Peyer's patch (tissue), 4 donors: ENCODE measurements at regions not wholly inside any gene's neighbourhood (a gene's known extent, or its start where the extent isn't known, plus 50 kb on each side); places are given as distances from the start of the nearest gene placed in this dataset.

Source experiments
- CTCF ChIP-seq, 6 experiments: fragments of 450-650 bp in 4 of 6; fragments of 200-600 bp in 2 of 6; sonication (generic) in 1 of 6; IDR thresholded peaks; one replicate each; pipeline ENCODE4 v1.5.1; 2017 to 2019; ENCODE audit warnings: antibody characterized with exemption in 6 of 6, mild to moderate bottlenecking in 3 of 6, moderate library complexity in 1 of 6
- POLR2A ChIP-seq, 2 donors: fragments of 450-650 bp; IDR thresholded peaks; one replicate each; pipeline ENCODE4 v1.5.1; 2017; ENCODE audit warnings: antibody characterized with exemption in 2 of 2, mild to moderate bottlenecking in 2 of 2, moderate library complexity in 2 of 2

GRCh38 chr10:29096303-29096824 is 192.5 kb upstream of the LYZL1 start:
- TF ChIP-seq CTCF (IDR thresholded peaks at IDR 0.05) = no peak
- TF ChIP-seq POLR2A (IDR thresholded peaks at IDR 0.05) = no peak
